ENCODE measurements at regions not wholly inside any gene's neighbourhood (a gene's known extent, or its start where the extent isn't known, plus 50 kb on each side); places are given as distances from the start of the nearest gene placed in this dataset.

DNA sequence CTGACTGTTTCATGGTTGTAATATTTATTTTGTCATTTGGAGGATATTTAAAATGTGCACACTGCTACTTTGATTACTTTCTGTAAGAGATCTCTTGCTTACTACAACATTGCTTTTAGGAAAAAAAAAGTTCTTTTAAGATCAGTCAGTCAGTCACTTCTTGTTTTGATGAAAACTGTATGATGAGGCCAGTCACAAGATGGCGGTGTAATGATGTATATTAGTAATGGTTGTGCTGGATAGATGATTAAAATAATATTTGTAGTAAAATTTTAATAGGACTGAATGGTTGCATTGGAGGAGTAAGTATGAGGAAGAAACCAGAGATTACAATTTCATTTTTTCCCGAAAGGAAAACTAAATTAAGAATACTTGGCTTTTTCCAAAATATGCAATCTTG, 2411.1 kb downstream of the PCDH9 start:
- DNase-seq (ENCODE audit: low spot score), result no peak
- TF ChIP-seq, protein P1, sequence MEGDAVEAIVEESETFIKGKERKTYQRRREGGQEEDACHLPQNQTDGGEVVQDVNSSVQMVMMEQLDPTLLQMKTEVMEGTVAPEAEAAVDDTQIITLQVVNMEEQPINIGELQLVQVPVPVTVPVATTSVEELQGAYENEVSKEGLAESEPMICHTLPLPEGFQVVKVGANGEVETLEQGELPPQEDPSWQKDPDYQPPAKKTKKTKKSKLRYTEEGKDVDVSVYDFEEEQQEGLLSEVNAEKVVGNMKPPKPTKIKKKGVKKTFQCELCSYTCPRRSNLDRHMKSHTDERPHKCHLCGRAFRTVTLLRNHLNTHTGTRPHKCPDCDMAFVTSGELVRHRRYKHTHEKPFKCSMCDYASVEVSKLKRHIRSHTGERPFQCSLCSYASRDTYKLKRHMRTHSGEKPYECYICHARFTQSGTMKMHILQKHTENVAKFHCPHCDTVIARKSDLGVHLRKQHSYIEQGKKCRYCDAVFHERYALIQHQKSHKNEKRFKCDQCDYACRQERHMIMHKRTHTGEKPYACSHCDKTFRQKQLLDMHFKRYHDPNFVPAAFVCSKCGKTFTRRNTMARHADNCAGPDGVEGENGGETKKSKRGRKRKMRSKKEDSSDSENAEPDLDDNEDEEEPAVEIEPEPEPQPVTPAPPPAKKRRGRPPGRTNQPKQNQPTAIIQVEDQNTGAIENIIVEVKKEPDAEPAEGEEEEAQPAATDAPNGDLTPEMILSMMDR (IDR thresholded peaks at IDR 0.05; ENCODE audit: extremely low read depth, missing control alignments), result no peak

DNA sequence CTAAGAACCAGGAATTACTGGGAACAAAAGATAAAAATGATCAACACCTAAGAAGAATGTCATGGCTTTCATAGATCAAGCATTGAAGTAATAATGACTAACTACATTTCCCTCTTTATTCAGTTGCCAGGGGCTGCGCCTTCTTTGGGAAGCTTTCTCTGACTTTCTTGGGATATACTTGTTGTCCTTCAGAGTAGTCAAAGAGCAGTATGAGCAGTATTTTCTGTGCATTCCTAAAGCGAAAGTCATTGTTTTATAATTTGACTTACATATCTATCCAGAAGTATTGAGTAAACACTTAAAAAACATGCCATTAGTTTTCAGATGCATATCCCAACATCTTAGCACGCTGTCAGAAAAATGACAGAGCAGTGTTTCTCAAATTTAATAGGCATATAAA, 2412.4 kb downstream of the PCDH9 start:
- DNase-seq (ENCODE audit: low spot score), result no peak
- TF ChIP-seq, protein P1 (IDR thresholded peaks at IDR 0.05; ENCODE audit: extremely low read depth, missing control alignments), result no peak

DNA sequence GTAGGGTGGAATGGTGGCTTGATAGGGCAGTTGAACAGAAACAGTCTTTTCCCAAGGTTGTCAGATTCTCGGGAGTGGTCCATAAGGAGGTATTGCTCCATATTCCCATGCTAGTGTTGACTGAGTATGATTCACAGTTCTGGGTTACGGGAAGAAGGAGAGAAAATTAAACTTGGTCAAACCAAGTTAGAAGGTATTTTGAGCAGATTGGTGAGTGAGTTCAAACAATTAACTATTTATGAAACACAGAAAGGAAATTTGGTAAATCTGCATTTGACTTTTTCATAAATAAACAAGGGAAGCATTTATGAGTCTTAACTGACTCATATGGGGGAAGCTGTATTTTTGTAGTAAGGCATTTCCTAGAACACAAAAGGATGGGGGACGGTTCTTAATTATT, 2419.4 kb downstream of the PCDH9 start:
- TF ChIP-seq, protein P1 (IDR thresholded peaks at IDR 0.05; ENCODE audit: extremely low read depth, missing control alignments), result no peak
- no peak for DNase-seq (ENCODE audit: low spot score)

DNA sequence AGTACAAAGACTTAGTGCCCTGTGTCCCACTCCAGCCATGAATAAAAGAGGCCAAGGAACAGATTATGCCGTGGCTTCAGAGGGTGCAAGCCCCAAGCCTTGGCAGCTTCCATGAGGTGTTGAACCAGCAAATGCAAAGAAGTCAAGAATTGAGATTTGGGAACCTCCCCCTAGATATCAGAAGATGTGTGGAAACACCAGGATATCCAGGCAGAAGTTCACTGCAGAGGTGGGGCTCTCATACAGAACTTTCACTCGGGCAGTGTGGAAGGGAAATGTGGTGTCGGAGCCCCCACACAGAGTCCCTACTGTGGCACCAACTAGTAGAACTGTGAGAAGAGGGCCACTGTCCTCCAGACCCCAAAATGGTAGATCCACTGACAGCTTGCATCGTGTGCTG, 2421.4 kb downstream of the PCDH9 start:
- TF ChIP-seq, protein P1 (IDR thresholded peaks at IDR 0.05; ENCODE audit: extremely low read depth, missing control alignments), result no peak
- DNase-seq (ENCODE audit: low spot score), result no peak

DNA sequence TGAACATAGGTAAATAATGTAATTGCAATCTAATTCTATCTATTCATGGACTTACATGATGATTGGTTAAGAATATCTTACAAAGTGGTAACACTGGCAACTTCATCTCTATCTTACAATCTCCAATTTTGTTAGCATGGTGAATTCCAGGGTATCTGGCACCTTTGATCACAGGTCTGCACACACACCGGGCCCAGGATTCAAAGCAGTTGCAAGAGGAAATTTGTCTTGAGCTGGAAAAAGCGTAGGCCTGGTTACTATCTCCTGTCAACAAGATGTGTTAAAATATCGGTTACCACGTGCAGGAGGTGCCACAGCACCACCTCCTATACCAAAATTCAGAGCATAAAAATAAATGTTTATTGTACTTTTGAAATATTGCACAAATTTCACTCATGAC, 2428.4 kb downstream of the PCDH9 start:
- TF ChIP-seq, protein P1 (IDR thresholded peaks at IDR 0.05; ENCODE audit: extremely low read depth, missing control alignments), result no peak
- DNase-seq (ENCODE audit: low spot score), result no peak

DNA sequence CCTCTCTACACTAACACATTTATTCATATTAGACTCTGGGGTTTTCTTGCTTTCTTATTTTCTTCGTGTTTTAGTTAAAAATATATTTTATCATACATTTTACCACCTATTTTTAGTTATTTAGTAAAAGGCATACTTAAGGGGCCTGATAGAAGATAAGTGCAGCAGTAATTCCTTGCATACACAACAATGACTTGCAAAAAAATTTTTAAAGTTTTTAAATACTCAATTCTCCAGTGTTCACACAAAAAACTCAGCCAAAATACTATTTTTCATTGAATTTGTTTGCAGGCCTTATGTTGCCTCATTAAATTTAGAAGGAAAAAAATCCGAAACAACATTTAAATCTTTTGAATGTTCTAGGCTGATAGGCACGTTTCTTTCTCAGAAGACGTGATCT, 2431.7 kb downstream of the PCDH9 start:
- TF ChIP-seq, protein P1 (IDR thresholded peaks at IDR 0.05; ENCODE audit: extremely low read depth, missing control alignments), result no peak
- DNase-seq (ENCODE audit: low spot score), result no peak

DNA sequence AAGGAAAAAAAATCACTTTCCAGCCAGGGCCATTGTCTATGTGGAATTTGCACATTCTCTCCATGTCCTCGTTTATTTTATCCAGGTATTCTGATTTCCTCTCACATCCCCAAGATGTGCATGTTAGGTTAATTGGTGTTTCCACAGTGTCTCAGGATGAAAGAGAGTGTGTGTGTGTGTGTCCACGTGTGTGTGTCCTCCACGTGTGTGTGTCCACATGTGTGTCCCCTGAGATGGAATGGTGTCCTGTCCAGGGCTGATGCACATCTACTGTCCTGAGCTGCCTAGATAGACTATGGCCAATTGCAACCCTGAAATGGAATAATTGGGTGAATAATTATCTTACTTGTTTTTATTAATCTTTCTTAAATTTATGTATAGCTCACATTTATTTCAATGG, 2436.5 kb downstream of the PCDH9 start:
- TF ChIP-seq, protein P1 (IDR thresholded peaks at IDR 0.05; ENCODE audit: extremely low read depth, missing control alignments), result no peak
- DNase-seq (ENCODE audit: low spot score), result no peak
